Caco-2 (cell line): ENCODE measurements at regions not wholly inside any gene's neighbourhood (a gene's known extent, or its start where the extent isn't known, plus 50 kb on each side); places are given as distances from the start of the nearest gene placed in this dataset.

Source experiments
- BruUV-seq: library from RNA; stranded (reverse); fragments of 400-500 nt; replicated peaks from 2 replicates; lab custom pipeline; 2021; lab: Mats Ljungman, UMichigan
- CTCF ChIA-PET: fragments of 300-600 bp; sonication (Branson Sonifier 250); formaldehyde crosslinking; loops from one replicate; lab custom pipeline; 2022; ENCODE audit warnings: antibody characterized with exemption; lab: Charles Lee
- POLR2A ChIA-PET: fragments of 300-600 bp; sonication (Branson Sonifier 250); formaldehyde crosslinking; loops from one replicate; lab custom pipeline; 2022; ENCODE audit warnings: antibody characterized with exemption; lab: Charles Lee
- DNase-seq, 2 experiments: peaks; one replicate each; pipeline versions ENCODE4 v3.0.0 to v3.0.0-alpha.2; 2020 to 2022
- H3K27me3 ChIP-seq: replicated peaks from 2 replicates; pipeline ENCODE4 v1.6.0; 2011; ENCODE audit warnings: low read length; ENCODE audit not compliant: control insufficient read depth, insufficient read depth
- H3K36me3 ChIP-seq: 2 replicates; pipeline ENCODE4 v1.5.1; 2011; ENCODE audit warnings: low read length; ENCODE audit not compliant: control insufficient read depth, insufficient read depth
- H3K4me1 ChIP-seq: fragments of 250-450 bp; sonication (Bioruptor Pico); 2 replicates; pipeline ENCODE4 v1.5.1; 2020; ENCODE audit warnings: mild to moderate bottlenecking
- H3K4me3 ChIP-seq: 2 replicates; pipeline ENCODE4 v1.5.1; 2011; ENCODE audit warnings: low read depth, mild to moderate bottlenecking, control low read depth, low read length
- H3K9me3 ChIP-seq: fragments of 250-450 bp; sonication (Bioruptor Pico); 2 replicates; pipeline ENCODE4 v1.5.1; 2020; ENCODE audit warnings: mild to moderate bottlenecking, moderate library complexity
- H3K27ac Mint-ChIP-seq: one replicate; pipeline ENCODE4 v1.8.0; 2022; ENCODE audit warnings: mixed read lengths; ENCODE audit not compliant: unreplicated experiment
- H3K27me3 Mint-ChIP-seq: one replicate; pipeline ENCODE4 v1.8.0; 2022; ENCODE audit warnings: mixed read lengths; ENCODE audit not compliant: insufficient read depth, unreplicated experiment
- H3K36me3 Mint-ChIP-seq: one replicate; pipeline ENCODE4 v1.8.0; 2022; ENCODE audit warnings: mild to moderate bottlenecking, mixed read lengths; ENCODE audit not compliant: insufficient read depth, unreplicated experiment
- H3K4me1 Mint-ChIP-seq: one replicate; pipeline ENCODE4 v1.8.0; 2022; ENCODE audit warnings: low read depth, mixed read lengths; ENCODE audit not compliant: unreplicated experiment
- H3K4me3 Mint-ChIP-seq: one replicate; pipeline ENCODE4 v1.8.0; 2022; ENCODE audit warnings: mild to moderate bottlenecking, moderate library complexity, mixed read lengths; ENCODE audit not compliant: unreplicated experiment
- H3K9me3 Mint-ChIP-seq: one replicate; pipeline ENCODE4 v1.8.0; 2022; ENCODE audit warnings: mixed read lengths; ENCODE audit not compliant: unreplicated experiment
- intact Hi-C: fragments of 100-400 bp; cut with micrococcal nuclease; formaldehyde crosslinking; loops from one replicate; pipeline ENCODE4 v1.10.0; 2022; ENCODE audit not compliant: unreplicated experiment
- TF ChIP-seq, protein P1 (sequence below), 2 experiments: fragments of 200-600 bp in 1 of 2; IDR thresholded peaks; 1 replicate in 1 of 2; 2 replicates in 1 of 2; pipeline versions ENCODE4 v1.5.1 to v1.8.0; 2011 to 2022; ENCODE audit warnings: antibody characterized with exemption in 1 of 2, control low read depth in 1 of 2, inconsistent platforms in 1 of 2, low read depth in 1 of 2, low read length in 1 of 2, mild to moderate bottlenecking in 1 of 2, moderate library complexity in 1 of 2; ENCODE audit not compliant: insufficient read depth in 1 of 2, severe bottlenecking in 1 of 2, unreplicated experiment in 1 of 2

DNA sequence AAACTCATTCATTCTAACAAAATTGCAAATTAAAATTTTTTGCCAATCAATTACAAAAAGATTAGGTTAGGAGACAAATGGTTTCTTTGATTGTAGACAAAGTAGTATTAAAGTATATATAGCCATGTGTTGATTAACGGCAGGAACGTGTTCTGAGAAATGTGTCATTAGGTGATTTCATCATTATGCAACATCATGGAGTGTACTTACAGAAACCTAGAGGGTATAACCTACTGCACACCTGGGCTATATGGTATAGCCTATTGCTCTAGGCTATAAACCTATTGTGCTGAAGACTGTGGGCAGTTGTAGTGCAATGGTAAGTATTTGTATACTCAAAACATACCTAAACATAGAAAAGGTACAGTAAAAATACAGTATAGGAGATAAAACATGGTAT, 906.8 kb upstream of the SPRY2 start:
- Mint-ChIP-seq H3K27ac (no peak overlapping the region), H3K4me1 (peaks cover 7% of the 10 kb centered on the region), H3K27me3 (no peaks in the 10 kb centered on the region), H3K9me3 (no peaks in the 10 kb centered on the region), H3K36me3 (no peaks in the 10 kb centered on the region), H3K4me3 (no peak overlapping the region)
- H3K9me3 ChIP-seq, result no peaks in the 10 kb centered on the region; the same call in 1 of the 2 replicates
- H3K36me3 ChIP-seq, result no peaks in the 10 kb centered on the region
- CTCF ChIA-PET, result no interaction called here
- no TSS peak for BruUV-seq
- no peak for DNase-seq
- H3K4me1 ChIP-seq, result no peaks in the 10 kb centered on the region
- POLR2A ChIA-PET, result no interaction called here
- intact Hi-C loops, result no loop called here
- H3K4me3 ChIP-seq, result no peak overlapping the region
- H3K27me3 ChIP-seq, result no peaks in the 10 kb centered on the region
- TF ChIP-seq, protein P1, sequence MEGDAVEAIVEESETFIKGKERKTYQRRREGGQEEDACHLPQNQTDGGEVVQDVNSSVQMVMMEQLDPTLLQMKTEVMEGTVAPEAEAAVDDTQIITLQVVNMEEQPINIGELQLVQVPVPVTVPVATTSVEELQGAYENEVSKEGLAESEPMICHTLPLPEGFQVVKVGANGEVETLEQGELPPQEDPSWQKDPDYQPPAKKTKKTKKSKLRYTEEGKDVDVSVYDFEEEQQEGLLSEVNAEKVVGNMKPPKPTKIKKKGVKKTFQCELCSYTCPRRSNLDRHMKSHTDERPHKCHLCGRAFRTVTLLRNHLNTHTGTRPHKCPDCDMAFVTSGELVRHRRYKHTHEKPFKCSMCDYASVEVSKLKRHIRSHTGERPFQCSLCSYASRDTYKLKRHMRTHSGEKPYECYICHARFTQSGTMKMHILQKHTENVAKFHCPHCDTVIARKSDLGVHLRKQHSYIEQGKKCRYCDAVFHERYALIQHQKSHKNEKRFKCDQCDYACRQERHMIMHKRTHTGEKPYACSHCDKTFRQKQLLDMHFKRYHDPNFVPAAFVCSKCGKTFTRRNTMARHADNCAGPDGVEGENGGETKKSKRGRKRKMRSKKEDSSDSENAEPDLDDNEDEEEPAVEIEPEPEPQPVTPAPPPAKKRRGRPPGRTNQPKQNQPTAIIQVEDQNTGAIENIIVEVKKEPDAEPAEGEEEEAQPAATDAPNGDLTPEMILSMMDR (IDR thresholded peaks at IDR 0.05; ENCODE audit: insufficient read depth in 1 of 2, low read depth in 1 of 2, low read length in 1 of 2, severe bottlenecking in 1 of 2, unreplicated experiment in 1 of 2), result no peak

DNA sequence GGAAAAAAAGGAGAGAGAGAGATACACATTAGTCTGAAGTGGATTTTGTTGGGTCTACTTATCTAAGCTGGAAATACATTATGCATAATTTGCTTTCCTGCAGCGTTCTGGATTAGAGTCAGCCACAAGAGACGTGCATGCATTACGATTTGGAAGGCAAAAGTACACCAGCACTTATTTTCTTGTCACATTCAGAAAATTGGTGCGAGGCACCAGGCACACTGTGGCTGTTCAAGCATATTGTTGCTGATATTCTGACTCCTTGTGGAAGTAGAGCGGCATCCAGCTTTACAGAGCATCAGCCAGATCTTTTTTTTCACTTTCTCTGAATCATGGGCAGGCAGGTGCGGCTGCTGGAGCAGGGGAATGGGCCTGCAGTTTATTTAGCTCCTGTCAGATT, 905.6 kb upstream of the SPRY2 start:
- POLR2A ChIA-PET, result no interaction called here
- Histone ChIP-seq H3K27me3 (no peaks in the 10 kb centered on the region), H3K4me3 (no peak overlapping the region), H3K4me1 (no peaks in the 10 kb centered on the region), H3K36me3 (no peaks in the 10 kb centered on the region), H3K9me3 (no peaks in the 10 kb centered on the region)
- H3K4me3 Mint-ChIP-seq, result no peak overlapping the region
- TF ChIP-seq, protein P1 (IDR thresholded peaks at IDR 0.05; ENCODE audit: insufficient read depth in 1 of 2, low read depth in 1 of 2, low read length in 1 of 2, severe bottlenecking in 1 of 2, unreplicated experiment in 1 of 2), result no peak
- no TSS peak for BruUV-seq
- H3K27me3 Mint-ChIP-seq, result no peaks in the 10 kb centered on the region
- H3K36me3 Mint-ChIP-seq, result no peaks in the 10 kb centered on the region
- intact Hi-C loops, result no loop called here
- H3K4me1 Mint-ChIP-seq, result peaks cover 7% of the 10 kb centered on the region
- peak overlapping the region; percentile 4 for H3K27ac Mint-ChIP-seq
- no peak for DNase-seq
- no peaks in the 10 kb centered on the region for H3K9me3 Mint-ChIP-seq
- CTCF ChIA-PET, result no interaction called here

DNA sequence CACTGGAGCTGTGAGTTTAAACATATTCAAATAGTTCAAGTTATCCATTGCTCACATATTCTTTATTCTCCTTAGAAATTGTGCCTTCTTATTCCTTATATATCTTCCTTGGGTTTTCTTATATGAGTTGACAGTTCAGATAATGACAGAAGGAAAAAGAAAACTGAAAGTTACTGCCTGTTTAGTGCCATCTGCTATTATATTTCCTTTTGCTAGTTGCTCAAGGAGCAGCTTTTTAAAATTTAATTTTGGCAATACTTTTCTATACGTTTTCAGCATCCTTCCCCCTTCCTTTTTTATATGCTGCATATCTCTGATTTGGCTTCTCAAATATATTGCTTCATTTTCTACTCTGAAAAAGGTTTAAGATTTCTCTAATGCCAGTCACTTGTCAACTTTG, 903.1 kb upstream of the SPRY2 start:
- POLR2A ChIA-PET, result no interaction called here
- Histone ChIP-seq H3K36me3 (no peaks in the 10 kb centered on the region), H3K4me1 (no peaks in the 10 kb centered on the region), H3K27me3 (no peaks in the 10 kb centered on the region), H3K4me3 (no peak overlapping the region), H3K9me3 (no peaks in the 10 kb centered on the region)
- BruUV-seq, result no TSS peak
- H3K27me3 Mint-ChIP-seq, result no peaks in the 10 kb centered on the region
- H3K4me3 Mint-ChIP-seq, result no peak overlapping the region
- TF ChIP-seq, protein P1 (IDR thresholded peaks at IDR 0.05; ENCODE audit: insufficient read depth in 1 of 2, low read depth in 1 of 2, low read length in 1 of 2, severe bottlenecking in 1 of 2, unreplicated experiment in 1 of 2), result no peak
- H3K4me1 Mint-ChIP-seq, result peaks cover 7% of the 10 kb centered on the region
- H3K27ac Mint-ChIP-seq, result no peak overlapping the region
- CTCF ChIA-PET, result no interaction called here
- no peak for DNase-seq
- no peaks in the 10 kb centered on the region for H3K36me3 Mint-ChIP-seq
- intact Hi-C loops, result no loop called here
- no peaks in the 10 kb centered on the region for H3K9me3 Mint-ChIP-seq
